ENCODE measurements at regions not wholly inside any gene's neighbourhood (a gene's known extent, or its start where the extent isn't known, plus 50 kb on each side); places are given as distances from the start of the nearest gene placed in this dataset.

- TF ChIP-seq CTCF (IDR thresholded peaks at IDR 0.05) = no peak
Measured at GRCh38 chr5:31059889-31060288, 133.6 kb upstream of the CDH6 start.

GRCh38 chr5:31054453-31054852 is 139.0 kb upstream of the CDH6 start:
- no peak for TF ChIP-seq CTCF (IDR thresholded peaks at IDR 0.05)

- TF ChIP-seq CTCF (IDR thresholded peaks at IDR 0.05) = no peak
Measured at GRCh38 chr5:31052937-31053658, 140.4 kb upstream of the CDH6 start.

- no peak for TF ChIP-seq CTCF (IDR thresholded peaks at IDR 0.05)
Measured at GRCh38 chr5:31051316-31051715, 142.2 kb upstream of the CDH6 start.

GRCh38 chr5:31049936-31050704 is 143.4 kb upstream of the CDH6 start:
- TF ChIP-seq CTCF (IDR thresholded peaks at IDR 0.05) = no peak

GRCh38 chr5:31049461-31049860 is 144.0 kb upstream of the CDH6 start:
- TF ChIP-seq CTCF (IDR thresholded peaks at IDR 0.05) = no peak

- TF ChIP-seq CTCF (IDR thresholded peaks at IDR 0.05) = no peak
Measured at GRCh38 chr5:31048282-31049270, 144.9 kb upstream of the CDH6 start.
